ENCODE measurements at regions not wholly inside any gene's neighbourhood (a gene's known extent, or its start where the extent isn't known, plus 50 kb on each side); places are given as distances from the start of the nearest gene placed in this dataset.

DNA sequence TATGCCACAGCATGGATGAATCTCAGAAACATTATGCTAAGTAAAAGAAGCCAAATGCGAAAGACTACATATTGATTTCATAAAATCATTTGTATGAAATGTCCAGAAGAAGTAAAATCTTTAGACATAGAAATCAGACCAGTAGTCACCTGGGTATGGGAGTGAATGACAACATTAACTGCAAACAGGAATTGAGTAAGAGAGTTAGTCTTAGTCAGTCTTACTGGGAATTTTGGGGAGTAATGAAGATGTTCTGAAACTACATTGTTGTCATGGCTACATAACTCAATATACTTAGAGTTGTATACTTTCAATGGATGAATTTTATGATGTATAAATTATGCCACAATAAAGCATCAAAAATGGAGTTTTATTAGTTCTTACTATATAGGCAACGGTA lies 107.8 kb upstream of the CHORDC1 start:
- TF ChIP-seq ZNF138 (tag by site-specific recombination; IDR thresholded peaks at IDR 0.05; ENCODE audit: borderline replicate concordance) (no peak), ZNF169 (tag by site-specific recombination; IDR thresholded peaks at IDR 0.05) (no peak), CTCF (tag by site-specific recombination; IDR thresholded peaks at IDR 0.05) (no peak), YY1 (tag by site-specific recombination; IDR thresholded peaks at IDR 0.05) (no peak), OSR2 (tag by site-specific recombination; IDR thresholded peaks at IDR 0.05) (no peak), HOXA7 (CRISPR knock-in tag; IDR thresholded peaks at IDR 0.05; ENCODE audit: borderline replicate concordance) (no peak), ZNF274 (IDR thresholded peaks at IDR 0.05; ENCODE audit: low read length) (no peak), ZNF274 (tag by site-specific recombination; IDR thresholded peaks at IDR 0.05; ENCODE audit: borderline replicate concordance) (no peak), PRDM4 (tag by site-specific recombination; IDR thresholded peaks at IDR 0.05) (no peak), ZBTB7A (tag by site-specific recombination; IDR thresholded peaks at IDR 0.05; ENCODE audit: low read depth) (no peak), ZNF514 (tag by site-specific recombination; IDR thresholded peaks at IDR 0.05) (no peak)
- TF ChIP-seq, protein P1, sequence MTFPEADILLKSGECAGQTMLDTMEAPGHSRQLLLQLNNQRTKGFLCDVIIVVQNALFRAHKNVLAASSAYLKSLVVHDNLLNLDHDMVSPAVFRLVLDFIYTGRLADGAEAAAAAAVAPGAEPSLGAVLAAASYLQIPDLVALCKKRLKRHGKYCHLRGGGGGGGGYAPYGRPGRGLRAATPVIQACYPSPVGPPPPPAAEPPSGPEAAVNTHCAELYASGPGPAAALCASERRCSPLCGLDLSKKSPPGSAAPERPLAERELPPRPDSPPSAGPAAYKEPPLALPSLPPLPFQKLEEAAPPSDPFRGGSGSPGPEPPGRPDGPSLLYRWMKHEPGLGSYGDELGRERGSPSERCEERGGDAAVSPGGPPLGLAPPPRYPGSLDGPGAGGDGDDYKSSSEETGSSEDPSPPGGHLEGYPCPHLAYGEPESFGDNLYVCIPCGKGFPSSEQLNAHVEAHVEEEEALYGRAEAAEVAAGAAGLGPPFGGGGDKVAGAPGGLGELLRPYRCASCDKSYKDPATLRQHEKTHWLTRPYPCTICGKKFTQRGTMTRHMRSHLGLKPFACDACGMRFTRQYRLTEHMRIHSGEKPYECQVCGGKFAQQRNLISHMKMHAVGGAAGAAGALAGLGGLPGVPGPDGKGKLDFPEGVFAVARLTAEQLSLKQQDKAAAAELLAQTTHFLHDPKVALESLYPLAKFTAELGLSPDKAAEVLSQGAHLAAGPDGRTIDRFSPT (tag by site-specific recombination; IDR thresholded peaks at IDR 0.05), result no peak
- TF ChIP-seq, protein P2, sequence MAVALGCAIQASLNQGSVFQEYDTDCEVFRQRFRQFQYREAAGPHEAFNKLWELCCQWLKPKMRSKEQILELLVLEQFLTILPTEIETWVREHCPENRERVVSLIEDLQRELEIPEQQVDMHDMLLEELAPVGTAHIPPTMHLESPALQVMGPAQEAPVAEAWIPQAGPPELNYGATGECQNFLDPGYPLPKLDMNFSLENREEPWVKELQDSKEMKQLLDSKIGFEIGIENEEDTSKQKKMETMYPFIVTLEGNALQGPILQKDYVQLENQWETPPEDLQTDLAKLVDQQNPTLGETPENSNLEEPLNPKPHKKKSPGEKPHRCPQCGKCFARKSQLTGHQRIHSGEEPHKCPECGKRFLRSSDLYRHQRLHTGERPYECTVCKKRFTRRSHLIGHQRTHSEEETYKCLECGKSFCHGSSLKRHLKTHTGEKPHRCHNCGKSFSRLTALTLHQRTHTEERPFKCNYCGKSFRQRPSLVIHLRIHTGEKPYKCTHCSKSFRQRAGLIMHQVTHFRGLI (tag by site-specific recombination; IDR thresholded peaks at IDR 0.05), result no peak
